ENCODE measurements at regions not wholly inside any gene's neighbourhood (a gene's known extent, or its start where the extent isn't known, plus 50 kb on each side); places are given as distances from the start of the nearest gene placed in this dataset.

GRCh38 chr12:127065595-127065994 lies 1201.4 kb upstream of the TMEM132C start:
- no peaks in the 10 kb centered on the region for H3K36me3 ChIP-seq (ENCODE audit: control insufficient read depth in 2 of 4, insufficient read depth in 4 of 4, low read length in 3 of 4)
- no peaks in the 10 kb centered on the region for H3K79me2 ChIP-seq (ENCODE audit: control insufficient read depth in 1 of 2, insufficient read depth in 2 of 2, low read length in 2 of 2)
- H2BK12ac ChIP-seq (ENCODE audit: low read depth, low read length): no peak overlapping the region
- no peak overlapping the region for H3K9ac ChIP-seq (replicated peaks in 1 of 4; ENCODE audit: extremely low read depth in 1 of 4, low read depth in 3 of 4, low read length in 3 of 4)
- H3K23ac ChIP-seq (ENCODE audit: insufficient read length): no peak overlapping the region
- FAIRE-seq: no peak
- H3K56ac ChIP-seq (replicated peaks; ENCODE audit: insufficient read length, low read depth, low read length): no peak overlapping the region
- no peak overlapping the region for H2BK120ac ChIP-seq (replicated peaks; ENCODE audit: low read depth, low read length)
- ChIA-PET CTCF (ENCODE audit: partially characterized antibody) (interaction anchor here (0.6 to 1.8 kb wide), 3 partner anchors 11 to 854 kb away, joined by 3 to 7 read pairs (median 4); no protein-coding TSS in a partner anchor), POLR2A (ENCODE audit: partially characterized antibody) (no interaction called here)
- H3K18ac ChIP-seq (ENCODE audit: extremely low read depth, low read length): no peak overlapping the region
- no peak overlapping the region for H3K4me2 ChIP-seq (ENCODE audit: insufficient read depth in 1 of 2, low read depth in 2 of 2, low read length in 2 of 2)
- H4K91ac ChIP-seq (replicated peaks; ENCODE audit: insufficient read length, low read length): no peak overlapping the region
- H3K4ac ChIP-seq (replicated peaks; ENCODE audit: insufficient read length, low read depth, low read length): no peak overlapping the region
- no peaks in the 10 kb centered on the region for H3K27me3 ChIP-seq (replicated peaks in 1 of 4; ENCODE audit: control insufficient read depth in 3 of 4, extremely low read depth in 1 of 4, insufficient read depth in 3 of 4, low read length in 3 of 4)
- no peak overlapping the region for H2BK20ac ChIP-seq (ENCODE audit: low read length)
- 96% methylated on average over 1 of the region's 1 CpG; no CpG with 5 or more reads in 1 of the 2 experiments for WGBS, 2 experiments (ENCODE audit: extremely low coverage in 1 of 2, insufficient coverage in 1 of 2, insufficient read length in 1 of 2, insufficient replicate concordance in 2 of 2, low coverage in 1 of 2, low lambda C conversion rate in 2 of 2, missing lambda C conversion rate in 1 of 2)
- no peak overlapping the region for H2BK15ac ChIP-seq (ENCODE audit: low read length)
- H2AK5ac ChIP-seq (ENCODE audit: low read depth, low read length): no peak overlapping the region
- H3K79me1 ChIP-seq (ENCODE audit: low read depth, low read length): no peaks in the 10 kb centered on the region
- no peak for DNase-seq (ENCODE audit: low read depth in 1 of 2, low spot score in 2 of 2)
- H2BK5ac ChIP-seq (ENCODE audit: low read depth, low read length): no peak overlapping the region
- H4K20me1 ChIP-seq (replicated peaks in 1 of 2; ENCODE audit: control insufficient read depth in 1 of 2, insufficient read depth in 2 of 2, low read length in 2 of 2): no peaks in the 10 kb centered on the region
- no peak overlapping the region for H2AFZ ChIP-seq (ENCODE audit: low read length)
- H4K5ac ChIP-seq (ENCODE audit: insufficient read length, low read depth, low read length): no peak overlapping the region
- H3K9me3 ChIP-seq (ENCODE audit: insufficient read depth in 2 of 2, low read depth in 1 of 2, low read length in 1 of 2): no peaks in the 10 kb centered on the region
- no peak overlapping the region for H3K14ac ChIP-seq (ENCODE audit: insufficient read length)
- no peak overlapping the region for H3K4me3 ChIP-seq (ENCODE audit: extremely low read depth in 1 of 4, insufficient read depth in 2 of 4, low read depth in 3 of 4, low read length in 4 of 4)
- no peak overlapping the region for H4K8ac ChIP-seq (ENCODE audit: extremely low read depth, insufficient read depth, low read length)
- H3K27ac ChIP-seq (ENCODE audit: low read depth, low read length): no peak overlapping the region
- H3K4me1 ChIP-seq (replicated peaks in 1 of 4; ENCODE audit: control insufficient read depth in 3 of 4, insufficient read depth in 4 of 4, low read length in 3 of 4): no peaks in the 10 kb centered on the region
- H3K23me2 ChIP-seq (ENCODE audit: low read depth, low read length): no peaks in the 10 kb centered on the region
- no peak for TF ChIP-seq SIRT6 (IDR thresholded peaks at IDR 0.05; ENCODE audit: low read length)
- no peak for TF ChIP-seq SP1 (IDR thresholded peaks at IDR 0.05; ENCODE audit: low read depth, low read length)
- TF ChIP-seq SAP30 (IDR thresholded peaks at IDR 0.05; ENCODE audit: insufficient read depth, insufficient replicate concordance, low read length): no peak
- no peak for TF ChIP-seq JUN (IDR thresholded peaks at IDR 0.05; ENCODE audit: low read depth, low read length)
- no peak for TF ChIP-seq CBX8 (IDR thresholded peaks at IDR 0.05; ENCODE audit: borderline replicate concordance, low read depth, low read length)
- TF ChIP-seq EZH2 (IDR thresholded peaks at IDR 0.05; ENCODE audit: low read depth, low read length, severe bottlenecking): no peak
- TF ChIP-seq POLR2AphosphoS5 (IDR thresholded peaks at IDR 0.05; ENCODE audit: low read depth, low read length): no peak
- no peak for TF ChIP-seq SP2 (IDR thresholded peaks at IDR 0.05; ENCODE audit: low read length)
- no peak for TF ChIP-seq RAD21 (IDR thresholded peaks at IDR 0.05 in 1 of 2, conservative IDR thresholded peaks at IDR 0.05 in 1 of 2; ENCODE audit: low read depth in 2 of 2, low read length in 2 of 2)
- TF ChIP-seq NANOG (IDR thresholded peaks at IDR 0.05; ENCODE audit: insufficient read depth, low read depth, low read length, poor library complexity, severe bottlenecking): no peak
- TF ChIP-seq HDAC2 (IDR thresholded peaks at IDR 0.05; ENCODE audit: borderline replicate concordance in 1 of 2, low read depth in 2 of 2, low read length in 2 of 2): no peak
- no peak for TF ChIP-seq EGR1 (IDR thresholded peaks at IDR 0.05; ENCODE audit: borderline replicate concordance, low read depth, low read length)
- no peak for TF ChIP-seq SIX5 (IDR thresholded peaks at IDR 0.05; ENCODE audit: low read depth, low read length)
- no peak for TF ChIP-seq ZNF274 (IDR thresholded peaks at IDR 0.05; ENCODE audit: borderline replicate concordance, extremely low read depth, low read length)
- no peak for TF ChIP-seq CEBPB (IDR thresholded peaks at IDR 0.05; ENCODE audit: low read depth, low read length)
